Transverse colon (tissue), 4 donors: ENCODE measurements at regions not wholly inside any gene's neighbourhood (a gene's known extent, or its start where the extent isn't known, plus 50 kb on each side); places are given as distances from the start of the nearest gene placed in this dataset.
A peak's percentile ranks its signal among the peaks of the same experiment; 100 is the strongest.

Experiments
- DNase-seq: peaks from one replicate; pipeline ENCODE4 v3.0.0-alpha.2; 2019
- H3K27ac ChIP-seq, 4 donors: fragments of 200-600 bp; sonication (generic); 2 replicates each; pipeline ENCODE4 v1.5.1; 2016 to 2018; ENCODE audit warnings: inconsistent platforms in 4 of 4
- H3K27me3 ChIP-seq: fragments of 200-600 bp; sonication (generic); 2 replicates; pipeline ENCODE4 v1.5.1; 2017; ENCODE audit warnings: inconsistent platforms
- H3K36me3 ChIP-seq, 4 donors: fragments of 200-600 bp; sonication (generic); 2 replicates each; pipeline ENCODE4 v1.5.1; 2017 to 2019; ENCODE audit warnings: inconsistent platforms in 4 of 4
- H3K4me1 ChIP-seq, 4 donors: fragments of 200-600 bp; sonication (generic); 2 replicates each; pipeline ENCODE4 v1.5.1; 2017 to 2020; ENCODE audit warnings: inconsistent platforms in 4 of 4
- H3K4me3 ChIP-seq, 4 donors: fragments of 200-600 bp; sonication (generic); 1 replicate in 1 of 4; 2 replicates in 3 of 4; pipeline versions ENCODE4 v1.5.1 to v1.6.1; 2017 to 2019; ENCODE audit warnings: inconsistent platforms in 4 of 4
- H3K9me3 ChIP-seq, 2 donors: fragments of 200-600 bp; sonication (generic); 2 replicates each; pipeline ENCODE4 v1.5.1; 2017 to 2019; ENCODE audit warnings: inconsistent platforms in 2 of 2
- EP300 ChIP-seq: sonication (generic); formaldehyde crosslinking; IDR thresholded peaks from one replicate; pipeline ENCODE4 v1.6.1; 2017; ENCODE audit warnings: antibody characterized with exemption, low read depth
- POLR2A ChIP-seq: fragments of 450-650 bp; IDR thresholded peaks from one replicate; pipeline ENCODE4 v1.6.1; 2016; ENCODE audit warnings: antibody characterized with exemption, mild to moderate bottlenecking, moderate library complexity
- POLR2AphosphoS5 ChIP-seq, 3 donors: sonication (generic); formaldehyde crosslinking; IDR thresholded peaks; one replicate each; pipeline ENCODE4 v1.6.1; 2016; ENCODE audit warnings: antibody characterized with exemption in 3 of 3
- WGBS, 2 donors: methylation state at CpG; one replicate each; pipeline ENCODE4 v1.1.5; 2018; ENCODE audit warnings: low coverage in 1 of 2; 5-methylcytosine and 5-hydroxymethylcytosine counted together
- in situ Hi-C, 4 donors: fragments of 200-750 bp; cut with MboI; loops; one replicate each; pipeline versions ENCODE4 v1.15.0 to v1.15.1; 2017; ENCODE audit warnings: low sequenced_read_pairs in 3 of 4, low pct_ligation_motif_present in 1 of 4, low pct_unique_long_range_greater_than_20kb in 1 of 4
- intact Hi-C: fragments of 100-400 bp; cut with DNase I; formaldehyde crosslinking; loops from one replicate; pipeline ENCODE4 v1.15.1; 2023; ENCODE audit warnings: low total_unique reads
- TF ChIP-seq, protein P1 (sequence below), 5 experiments: fragments of 200-600 bp in 3 of 5; fragments of 450-650 bp in 2 of 5; sonication (generic) in 3 of 5; IDR thresholded peaks; 1 replicate in 2 of 5; 2 replicates in 3 of 5; pipeline ENCODE4 v1.5.1; 2016 to 2017; ENCODE audit warnings: antibody characterized with exemption in 5 of 5, inconsistent platforms in 3 of 5, mild to moderate bottlenecking in 2 of 5, moderate library complexity in 1 of 5

- Histone ChIP-seq H3K27ac (no peak overlapping the region), H3K27me3 (no peaks in the 10 kb centered on the region), H3K4me1 (no peaks in the 10 kb centered on the region), H3K9me3 (no peaks in the 10 kb centered on the region), H3K36me3 (no peaks in the 10 kb centered on the region), H3K4me3 (no peak overlapping the region)
- no peak for DNase-seq
- in situ Hi-C loops (no loop called here), intact Hi-C loops (no loop called here)
- TF ChIP-seq POLR2A (no peak), POLR2AphosphoS5 (IDR thresholded peaks at IDR 0.05) (no peak), EP300 (no peak)
- TF ChIP-seq, protein P1, sequence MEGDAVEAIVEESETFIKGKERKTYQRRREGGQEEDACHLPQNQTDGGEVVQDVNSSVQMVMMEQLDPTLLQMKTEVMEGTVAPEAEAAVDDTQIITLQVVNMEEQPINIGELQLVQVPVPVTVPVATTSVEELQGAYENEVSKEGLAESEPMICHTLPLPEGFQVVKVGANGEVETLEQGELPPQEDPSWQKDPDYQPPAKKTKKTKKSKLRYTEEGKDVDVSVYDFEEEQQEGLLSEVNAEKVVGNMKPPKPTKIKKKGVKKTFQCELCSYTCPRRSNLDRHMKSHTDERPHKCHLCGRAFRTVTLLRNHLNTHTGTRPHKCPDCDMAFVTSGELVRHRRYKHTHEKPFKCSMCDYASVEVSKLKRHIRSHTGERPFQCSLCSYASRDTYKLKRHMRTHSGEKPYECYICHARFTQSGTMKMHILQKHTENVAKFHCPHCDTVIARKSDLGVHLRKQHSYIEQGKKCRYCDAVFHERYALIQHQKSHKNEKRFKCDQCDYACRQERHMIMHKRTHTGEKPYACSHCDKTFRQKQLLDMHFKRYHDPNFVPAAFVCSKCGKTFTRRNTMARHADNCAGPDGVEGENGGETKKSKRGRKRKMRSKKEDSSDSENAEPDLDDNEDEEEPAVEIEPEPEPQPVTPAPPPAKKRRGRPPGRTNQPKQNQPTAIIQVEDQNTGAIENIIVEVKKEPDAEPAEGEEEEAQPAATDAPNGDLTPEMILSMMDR (IDR thresholded peaks at IDR 0.05) = no peak
- 80 to 86% methylated on average over 5 of the region's 5 CpGs for WGBS, 2 donors
These were observed 408.8 kb downstream of the ENC1 start for GRCh38 chr5:74231697-74232096.

- Histone ChIP-seq H3K27me3 (no peaks in the 10 kb centered on the region), H3K36me3 (no peaks in the 10 kb centered on the region), H3K4me3 (no peak overlapping the region), H3K9me3 (no peaks in the 10 kb centered on the region), H3K27ac (no peak overlapping the region), H3K4me1 (no peaks in the 10 kb centered on the region)
- in situ Hi-C loops (no loop called here), intact Hi-C loops (no loop called here)
- DNase-seq = no peak
- TF ChIP-seq POLR2AphosphoS5 (IDR thresholded peaks at IDR 0.05) = peak in 1 of 3 donors; percentile 24
- TF ChIP-seq, protein P1 (IDR thresholded peaks at IDR 0.05) = no peak
- 73 to 80% methylated on average over 1 to 4 of the region's 4 CpGs for WGBS, 2 donors
These were observed 413.6 kb downstream of the ENC1 start for GRCh38 chr5:74226716-74227485.

DNA sequence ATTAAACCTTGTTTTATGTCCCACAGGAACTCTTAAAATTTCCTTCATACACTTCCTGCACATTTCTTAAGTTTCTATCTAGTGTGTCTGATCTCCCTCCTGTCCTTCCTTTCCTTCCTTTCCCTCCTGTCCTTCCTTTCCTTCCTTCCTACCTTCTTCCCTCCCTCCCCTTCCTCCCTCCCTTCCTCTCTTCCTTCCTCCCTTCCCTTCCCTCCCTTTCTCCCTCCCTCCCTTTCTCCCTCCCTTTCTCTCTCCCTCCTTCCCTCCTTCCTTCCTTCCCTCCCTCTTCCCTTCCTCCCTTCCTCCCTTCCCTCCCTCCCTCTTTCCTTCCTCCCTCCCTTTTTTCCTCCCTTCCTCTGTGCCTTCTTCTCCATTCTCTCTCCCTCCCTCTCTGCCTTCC, 414.9 kb downstream of the ENC1 start:
- Histone ChIP-seq H3K27me3 (no peaks in the 10 kb centered on the region), H3K4me3 (no peak overlapping the region), H3K27ac (no peak overlapping the region), H3K36me3 (no peaks in the 10 kb centered on the region), H3K9me3 (no peaks in the 10 kb centered on the region), H3K4me1 (no peaks in the 10 kb centered on the region)
- intact Hi-C loops (no loop called here), in situ Hi-C loops (no loop called here)
- TF ChIP-seq POLR2A (no peak), POLR2AphosphoS5 (IDR thresholded peaks at IDR 0.05) (no peak), EP300 (no peak)
- TF ChIP-seq, protein P1 (IDR thresholded peaks at IDR 0.05) = no peak
- DNase-seq = no peak

GRCh38 chr5:74224331-74224730, 416.2 kb downstream of the ENC1 start:
- Histone ChIP-seq H3K4me1 (no peaks in the 10 kb centered on the region), H3K9me3 (no peaks in the 10 kb centered on the region), H3K27ac (no peak overlapping the region), H3K27me3 (no peaks in the 10 kb centered on the region), H3K36me3 (no peaks in the 10 kb centered on the region), H3K4me3 (no peak overlapping the region)
- in situ Hi-C loops = no loop called here
- TF ChIP-seq POLR2AphosphoS5 (IDR thresholded peaks at IDR 0.05) = no peak
- TF ChIP-seq, protein P1 (IDR thresholded peaks at IDR 0.05) = no peak
- no peak for TF ChIP-seq POLR2A
- no peak for TF ChIP-seq EP300
- DNase-seq = no peak
- intact Hi-C loops = no loop called here
